ENCODE measurements at regions not wholly inside any gene's neighbourhood (a gene's known extent, or its start where the extent isn't known, plus 50 kb on each side); places are given as distances from the start of the nearest gene placed in this dataset.

DNA sequence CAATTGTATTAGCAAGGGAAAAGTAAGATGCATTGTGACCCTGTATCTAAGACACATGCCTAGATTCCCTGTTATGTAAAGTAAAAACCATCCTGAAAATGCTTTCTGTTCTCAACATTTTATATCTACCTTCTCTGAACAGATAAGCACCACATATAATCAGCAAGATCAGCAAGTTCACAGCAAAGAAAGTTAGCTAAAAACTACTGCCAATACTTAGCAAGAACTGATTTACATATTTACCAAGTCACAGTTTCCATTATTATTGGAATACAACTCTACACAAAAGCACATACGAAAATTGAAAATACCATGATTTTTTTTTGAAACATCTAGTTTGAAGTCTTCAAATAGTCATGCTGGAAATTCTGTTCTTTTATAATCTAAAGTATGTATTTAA lies 1118.1 kb downstream of the TAF11L14 start:
- DNase-seq (ENCODE audit: low spot score in 2 of 2), result no peak
- no peak overlapping the region for H3K4me3 ChIP-seq
- peaks cover 0 to 7% of the 10 kb centered on the region in 2 donors for H3K9me3 ChIP-seq
- H3K27me3 ChIP-seq, result no peaks in the 10 kb centered on the region
- H3K36me3 ChIP-seq, result no peaks in the 10 kb centered on the region
- intact Hi-C loops (cut with DNase I; ENCODE audit: low total_unique reads), result no loop called here
- H3K4me1 ChIP-seq, result no peaks in the 10 kb centered on the region
- TF ChIP-seq, protein P1, sequence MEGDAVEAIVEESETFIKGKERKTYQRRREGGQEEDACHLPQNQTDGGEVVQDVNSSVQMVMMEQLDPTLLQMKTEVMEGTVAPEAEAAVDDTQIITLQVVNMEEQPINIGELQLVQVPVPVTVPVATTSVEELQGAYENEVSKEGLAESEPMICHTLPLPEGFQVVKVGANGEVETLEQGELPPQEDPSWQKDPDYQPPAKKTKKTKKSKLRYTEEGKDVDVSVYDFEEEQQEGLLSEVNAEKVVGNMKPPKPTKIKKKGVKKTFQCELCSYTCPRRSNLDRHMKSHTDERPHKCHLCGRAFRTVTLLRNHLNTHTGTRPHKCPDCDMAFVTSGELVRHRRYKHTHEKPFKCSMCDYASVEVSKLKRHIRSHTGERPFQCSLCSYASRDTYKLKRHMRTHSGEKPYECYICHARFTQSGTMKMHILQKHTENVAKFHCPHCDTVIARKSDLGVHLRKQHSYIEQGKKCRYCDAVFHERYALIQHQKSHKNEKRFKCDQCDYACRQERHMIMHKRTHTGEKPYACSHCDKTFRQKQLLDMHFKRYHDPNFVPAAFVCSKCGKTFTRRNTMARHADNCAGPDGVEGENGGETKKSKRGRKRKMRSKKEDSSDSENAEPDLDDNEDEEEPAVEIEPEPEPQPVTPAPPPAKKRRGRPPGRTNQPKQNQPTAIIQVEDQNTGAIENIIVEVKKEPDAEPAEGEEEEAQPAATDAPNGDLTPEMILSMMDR (IDR thresholded peaks at IDR 0.05), result no peak
- TF ChIP-seq POLR2AphosphoS5 (IDR thresholded peaks at IDR 0.05) (no peak), POLR2A (IDR thresholded peaks at IDR 0.05) (no peak)
- no peak overlapping the region for H3K27ac ChIP-seq

DNA sequence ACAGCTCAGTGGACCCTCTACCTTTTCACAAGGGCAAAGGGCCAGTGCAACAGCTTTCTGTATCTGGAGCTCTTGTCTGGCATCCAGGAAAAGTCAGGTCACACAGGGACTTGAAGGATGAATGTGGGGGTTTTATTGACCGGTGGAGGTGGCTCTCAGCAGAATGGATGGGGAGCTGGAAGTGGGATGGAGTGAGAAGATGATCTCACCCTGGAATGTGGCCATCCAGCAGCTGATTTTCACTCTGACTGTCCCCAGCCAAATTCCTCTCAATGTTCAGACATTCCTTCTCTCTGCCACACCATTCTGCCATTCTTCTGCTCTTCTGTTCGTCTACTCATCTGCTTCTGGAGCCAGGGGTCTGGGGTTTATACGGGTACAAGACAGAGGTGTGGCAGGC lies 1119.9 kb downstream of the TAF11L14 start:
- TF ChIP-seq POLR2AphosphoS5 (IDR thresholded peaks at IDR 0.05), result no peak
- no peaks in the 10 kb centered on the region for H3K36me3 ChIP-seq
- H3K27me3 ChIP-seq, result no peaks in the 10 kb centered on the region
- H3K4me1 ChIP-seq, result no peaks in the 10 kb centered on the region
- intact Hi-C loops (cut with DNase I; ENCODE audit: low total_unique reads), result no loop called here
- DNase-seq (ENCODE audit: low spot score in 2 of 2), result no peak
- peaks cover 0 to 7% of the 10 kb centered on the region in 2 donors for H3K9me3 ChIP-seq
- H3K4me3 ChIP-seq, result no peak overlapping the region
- no peak overlapping the region for H3K27ac ChIP-seq

DNA sequence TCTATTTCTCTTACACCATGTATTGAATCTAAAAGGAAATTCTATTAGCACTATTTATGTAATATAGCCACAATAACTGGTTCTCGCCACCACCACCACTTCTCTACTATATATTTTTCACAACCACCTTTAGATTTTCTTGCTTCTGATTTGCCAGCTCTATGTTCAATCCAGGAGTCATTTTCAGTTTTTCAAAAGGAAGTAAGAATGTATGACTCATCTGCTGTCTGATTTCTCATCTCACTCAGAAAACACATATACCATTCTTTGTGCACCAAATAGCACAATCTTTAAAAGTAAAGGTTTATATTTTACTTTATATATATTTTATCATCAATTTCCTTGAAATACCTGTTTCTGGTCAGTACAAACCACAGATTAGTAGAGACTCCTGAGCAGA lies 1127.5 kb downstream of the TAF11L14 start:
- Histone ChIP-seq H3K27me3 (no peaks in the 10 kb centered on the region), H3K36me3 (no peaks in the 10 kb centered on the region), H3K4me1 (no peaks in the 10 kb centered on the region), H3K9me3 (no peaks in the 10 kb centered on the region), H3K4me3 (no peak overlapping the region), H3K27ac (no peak overlapping the region)
- intact Hi-C loops (cut with DNase I; ENCODE audit: low total_unique reads), result no loop called here
- TF ChIP-seq POLR2AphosphoS5 (IDR thresholded peaks at IDR 0.05), result no peak
- TF ChIP-seq POLR2A (IDR thresholded peaks at IDR 0.05), result no peak
- TF ChIP-seq, protein P1 (IDR thresholded peaks at IDR 0.05), result no peak
- no peak for DNase-seq (ENCODE audit: low spot score in 2 of 2)

GRCh38 chr5:18764161-18764560 lies 1129.9 kb downstream of the TAF11L14 start:
- intact Hi-C loops (cut with DNase I; ENCODE audit: low total_unique reads), result no loop called here
- no peaks in the 10 kb centered on the region for H3K36me3 ChIP-seq
- H3K9me3 ChIP-seq, result no peaks in the 10 kb centered on the region
- H3K27ac ChIP-seq, result no peak overlapping the region
- no peak for DNase-seq (ENCODE audit: low spot score in 2 of 2)
- H3K4me3 ChIP-seq, result no peak overlapping the region
- no peak for TF ChIP-seq POLR2A (IDR thresholded peaks at IDR 0.05)
- TF ChIP-seq POLR2AphosphoS5 (IDR thresholded peaks at IDR 0.05), result no peak
- TF ChIP-seq, protein P1 (IDR thresholded peaks at IDR 0.05), result no peak
- H3K27me3 ChIP-seq, result no peaks in the 10 kb centered on the region
- H3K4me1 ChIP-seq, result no peaks in the 10 kb centered on the region

DNA sequence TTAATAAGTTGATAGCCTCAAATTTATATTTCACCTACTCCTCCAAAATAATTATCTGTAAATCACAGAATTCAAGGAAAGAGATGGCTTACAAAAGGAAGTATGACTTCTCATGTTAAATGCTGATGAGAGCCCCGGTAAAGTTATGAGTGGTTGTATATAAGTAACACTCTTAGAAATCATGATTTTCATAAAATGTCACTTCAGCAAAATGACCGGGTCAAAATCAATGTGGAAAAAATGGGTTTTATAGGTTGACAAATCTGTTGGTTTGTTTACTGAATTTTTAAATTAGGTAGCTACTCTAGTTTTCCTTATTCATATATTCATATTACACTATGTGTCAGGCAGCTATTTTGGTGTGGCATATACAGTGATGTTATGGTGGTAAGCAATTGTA lies 1131.0 kb downstream of the TAF11L14 start:
- no peaks in the 10 kb centered on the region for H3K36me3 ChIP-seq
- H3K4me1 ChIP-seq, result no peaks in the 10 kb centered on the region
- no peaks in the 10 kb centered on the region for H3K9me3 ChIP-seq
- TF ChIP-seq, protein P1 (IDR thresholded peaks at IDR 0.05), result no peak
- TF ChIP-seq POLR2A (IDR thresholded peaks at IDR 0.05) (no peak), POLR2AphosphoS5 (IDR thresholded peaks at IDR 0.05) (no peak)
- H3K4me3 ChIP-seq, result no peak overlapping the region
- intact Hi-C loops (cut with DNase I; ENCODE audit: low total_unique reads), result no loop called here
- DNase-seq (ENCODE audit: low spot score in 2 of 2), result no peak
- H3K27ac ChIP-seq, result no peak overlapping the region
- no peaks in the 10 kb centered on the region for H3K27me3 ChIP-seq

GRCh38 chr5:18771097-18771610 lies 1136.9 kb downstream of the TAF11L14 start:
- no peak overlapping the region for H3K27ac ChIP-seq
- H3K4me1 ChIP-seq, result no peaks in the 10 kb centered on the region
- no peak overlapping the region for H3K4me3 ChIP-seq
- DNase-seq (ENCODE audit: low spot score in 2 of 2), result no peak
- H3K36me3 ChIP-seq, result no peaks in the 10 kb centered on the region
- intact Hi-C loops (cut with DNase I; ENCODE audit: low total_unique reads), result no loop called here
- H3K27me3 ChIP-seq, result no peaks in the 10 kb centered on the region
- H3K9me3 ChIP-seq, result no peaks in the 10 kb centered on the region
- TF ChIP-seq POLR2A (IDR thresholded peaks at IDR 0.05), result no peak
- no peak for TF ChIP-seq POLR2AphosphoS5 (IDR thresholded peaks at IDR 0.05)
- TF ChIP-seq, protein P1 (IDR thresholded peaks at IDR 0.05), result no peak

Measured in breast epithelium (tissue), 4 donors.